SK-N-SH treated with all-trans-retinoic acid at 6 μM for 48 hours (cell line): ENCODE measurements at regions not wholly inside any gene's neighbourhood (a gene's known extent, or its start where the extent isn't known, plus 50 kb on each side); places are given as distances from the start of the nearest gene placed in this dataset.

Experiments used
- ARNTL ChIP-seq: fragments of 450-650 bp; formaldehyde crosslinking; IDR thresholded peaks from 2 replicates; pipeline ENCODE4 v1.5.0; 2020; ENCODE audit warnings: low read depth, mild to moderate bottlenecking, moderate library complexity, borderline replicate concordance
- BACH2 ChIP-seq: fragments of 250-450 bp; sonication (Bioruptor Pico); IDR thresholded peaks from 2 replicates; pipeline ENCODE4 v1.9.0; 2021; ENCODE audit warnings: mild to moderate bottlenecking, borderline replicate concordance
- ESRRG ChIP-seq: fragments of 250-450 bp; sonication (Bioruptor Pico); IDR thresholded peaks from 2 replicates; pipeline ENCODE4 v1.6.1; 2021; ENCODE audit warnings: mild to moderate bottlenecking
- GLIS3 ChIP-seq: fragments of 250-450 bp; sonication (Bioruptor Pico); IDR thresholded peaks from 2 replicates; pipeline ENCODE4 v1.5.0; 2020; ENCODE audit warnings: mild to moderate bottlenecking, moderate library complexity
- OSR1 ChIP-seq: fragments of 250-450 bp; sonication (Bioruptor Pico); IDR thresholded peaks from 2 replicates; pipeline ENCODE4 v1.8.0; 2022; ENCODE audit warnings: moderate library complexity, mild to moderate bottlenecking, inconsistent platforms
- RARB ChIP-seq: fragments of 250-450 bp; sonication (Bioruptor Pico); IDR thresholded peaks from 2 replicates; pipeline ENCODE4 v1.8.0; 2021; ENCODE audit warnings: mild to moderate bottlenecking, moderate library complexity
- SNAI2 ChIP-seq: fragments of 250-450 bp; sonication (Bioruptor Pico); IDR thresholded peaks from 2 replicates; pipeline ENCODE4 v1.5.0; 2020; ENCODE audit warnings: mild to moderate bottlenecking, moderate library complexity
- TCF4 ChIP-seq: fragments of 250-450 bp; sonication (Bioruptor Pico); IDR thresholded peaks from 2 replicates; pipeline ENCODE4 v1.8.0; 2021; ENCODE audit warnings: mild to moderate bottlenecking, moderate library complexity, borderline replicate concordance
- TOX ChIP-seq: fragments of 250-450 bp; sonication (Bioruptor Pico); IDR thresholded peaks from 2 replicates; pipeline ENCODE4 v1.8.0; 2021; ENCODE audit warnings: mild to moderate bottlenecking, moderate library complexity, borderline replicate concordance
- ZFP3 ChIP-seq: fragments of 250-450 bp; sonication (Bioruptor Pico); IDR thresholded peaks from 2 replicates; pipeline ENCODE4 v1.5.0; 2020; ENCODE audit warnings: mild to moderate bottlenecking, moderate library complexity
- ZNF70 ChIP-seq: fragments of 450-650 bp; formaldehyde crosslinking; IDR thresholded peaks from 2 replicates; pipeline ENCODE4 v1.5.0; 2020; ENCODE audit warnings: mild to moderate bottlenecking, moderate library complexity
- ZNF8 ChIP-seq: fragments of 450-650 bp; formaldehyde crosslinking; IDR thresholded peaks from 2 replicates; pipeline ENCODE4 v1.5.0; 2020; ENCODE audit warnings: mild to moderate bottlenecking, moderate library complexity
- TF ChIP-seq, protein P1 (sequence below): fragments of 250-450 bp; sonication (Bioruptor Pico); IDR thresholded peaks from 2 replicates; pipeline ENCODE4 v1.8.0; 2020; ENCODE audit warnings: mild to moderate bottlenecking, moderate library complexity, borderline replicate concordance
- TF ChIP-seq, protein P2 (sequence below): fragments of 250-450 bp; sonication (Bioruptor Pico); IDR thresholded peaks from 2 replicates; pipeline ENCODE4 v1.5.1; 2021; ENCODE audit warnings: mild to moderate bottlenecking, moderate library complexity

DNA sequence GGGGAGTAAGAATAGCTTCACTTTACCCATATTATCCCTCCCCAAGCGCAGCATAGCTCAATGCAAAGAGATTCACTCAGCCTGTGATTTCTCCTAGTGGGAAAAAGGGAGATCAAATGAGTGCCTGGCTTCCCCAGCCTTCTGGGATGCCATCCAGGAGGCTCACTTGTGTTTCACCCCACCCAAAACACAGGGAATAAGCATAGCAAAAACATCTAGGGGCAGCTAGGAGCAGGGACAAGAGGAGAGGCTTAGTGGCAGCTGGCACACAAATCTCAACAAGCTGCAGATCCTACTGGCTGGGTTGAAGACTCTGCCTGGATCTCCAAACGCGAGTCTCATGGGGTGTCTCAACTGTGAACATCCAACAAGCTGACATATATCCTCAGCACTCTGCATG, 715.8 kb downstream of the RNF144B start:
- TF ChIP-seq SNAI2 (CRISPR knock-in tag) (no peak), BACH2 (CRISPR knock-in tag) (no peak), ARNTL (CRISPR knock-in tag) (no peak), RARB (no peak), ZFP3 (CRISPR knock-in tag) (no peak), TCF4 (CRISPR knock-in tag) (no peak), ZNF70 (CRISPR knock-in tag) (no peak), ESRRG (no peak), GLIS3 (CRISPR knock-in tag) (no peak), TOX (CRISPR knock-in tag) (no peak), OSR1 (no peak), ZNF8 (no peak)
- TF ChIP-seq, protein P1, sequence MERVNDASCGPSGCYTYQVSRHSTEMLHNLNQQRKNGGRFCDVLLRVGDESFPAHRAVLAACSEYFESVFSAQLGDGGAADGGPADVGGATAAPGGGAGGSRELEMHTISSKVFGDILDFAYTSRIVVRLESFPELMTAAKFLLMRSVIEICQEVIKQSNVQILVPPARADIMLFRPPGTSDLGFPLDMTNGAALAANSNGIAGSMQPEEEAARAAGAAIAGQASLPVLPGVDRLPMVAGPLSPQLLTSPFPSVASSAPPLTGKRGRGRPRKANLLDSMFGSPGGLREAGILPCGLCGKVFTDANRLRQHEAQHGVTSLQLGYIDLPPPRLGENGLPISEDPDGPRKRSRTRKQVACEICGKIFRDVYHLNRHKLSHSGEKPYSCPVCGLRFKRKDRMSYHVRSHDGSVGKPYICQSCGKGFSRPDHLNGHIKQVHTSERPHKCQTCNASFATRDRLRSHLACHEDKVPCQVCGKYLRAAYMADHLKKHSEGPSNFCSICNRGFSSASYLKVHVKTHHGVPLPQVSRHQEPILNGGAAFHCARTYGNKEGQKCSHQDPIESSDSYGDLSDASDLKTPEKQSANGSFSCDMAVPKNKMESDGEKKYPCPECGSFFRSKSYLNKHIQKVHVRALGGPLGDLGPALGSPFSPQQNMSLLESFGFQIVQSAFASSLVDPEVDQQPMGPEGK (CRISPR knock-in tag) = no peak
- TF ChIP-seq, protein P2, sequence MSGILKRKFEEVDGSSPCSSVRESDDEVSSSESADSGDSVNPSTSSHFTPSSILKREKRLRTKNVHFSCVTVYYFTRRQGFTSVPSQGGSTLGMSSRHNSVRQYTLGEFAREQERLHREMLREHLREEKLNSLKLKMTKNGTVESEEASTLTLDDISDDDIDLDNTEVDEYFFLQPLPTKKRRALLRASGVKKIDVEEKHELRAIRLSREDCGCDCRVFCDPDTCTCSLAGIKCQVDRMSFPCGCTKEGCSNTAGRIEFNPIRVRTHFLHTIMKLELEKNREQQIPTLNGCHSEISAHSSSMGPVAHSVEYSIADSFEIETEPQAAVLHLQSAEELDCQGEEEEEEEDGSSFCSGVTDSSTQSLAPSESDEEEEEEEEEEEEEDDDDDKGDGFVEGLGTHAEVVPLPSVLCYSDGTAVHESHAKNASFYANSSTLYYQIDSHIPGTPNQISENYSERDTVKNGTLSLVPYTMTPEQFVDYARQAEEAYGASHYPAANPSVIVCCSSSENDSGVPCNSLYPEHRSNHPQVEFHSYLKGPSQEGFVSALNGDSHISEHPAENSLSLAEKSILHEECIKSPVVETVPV (CRISPR knock-in tag) = no peak
